ENCODE measurements at regions not wholly inside any gene's neighbourhood (a gene's known extent, or its start where the extent isn't known, plus 50 kb on each side); places are given as distances from the start of the nearest gene placed in this dataset.

GRCh38 chr2:20525041-20526035, 78.5 kb downstream of the RHOB start:
- TF ChIP-seq RARB (CRISPR knock-in tag; IDR thresholded peaks at IDR 0.05) (no peak), ARNTL (CRISPR knock-in tag; IDR thresholded peaks at IDR 0.05; ENCODE audit: borderline replicate concordance, low read depth) (no peak), CSRNP3 (CRISPR knock-in tag; IDR thresholded peaks at IDR 0.05) (no peak), ZFP3 (CRISPR knock-in tag; IDR thresholded peaks at IDR 0.05) (no peak), PATZ1 (CRISPR knock-in tag; IDR thresholded peaks at IDR 0.05; ENCODE audit: borderline replicate concordance) (no peak), ZNF8 (CRISPR knock-in tag; IDR thresholded peaks at IDR 0.05) (no peak), CREB5 (CRISPR knock-in tag; IDR thresholded peaks at IDR 0.05; ENCODE audit: low read depth) (no peak), ZNF70 (CRISPR knock-in tag; IDR thresholded peaks at IDR 0.05) (no peak), TSHZ2 (CRISPR knock-in tag; IDR thresholded peaks at IDR 0.05) (no peak), CSDC2 (CRISPR knock-in tag; IDR thresholded peaks at IDR 0.05) (no peak), POU6F1 (CRISPR knock-in tag; IDR thresholded peaks at IDR 0.05; ENCODE audit: borderline replicate concordance, low read depth) (no peak), PPARA (CRISPR knock-in tag; IDR thresholded peaks at IDR 0.05; ENCODE audit: borderline replicate concordance) (no peak), ESRRG (CRISPR knock-in tag; IDR thresholded peaks at IDR 0.05) (no peak), TOX (CRISPR knock-in tag; IDR thresholded peaks at IDR 0.05; ENCODE audit: borderline replicate concordance) (no peak)

Data from SK-N-SH treated with all-trans-retinoic acid at 6 μM for 48 hours (cell line).